Vagina (tissue), 2 donors: ENCODE measurements at regions not wholly inside any gene's neighbourhood (a gene's known extent, or its start where the extent isn't known, plus 50 kb on each side); places are given as distances from the start of the nearest gene placed in this dataset.

Experiments used
- DNase-seq, 2 donors: peaks; one replicate each; pipeline ENCODE4 v3.0.0-alpha.2; 2017; ENCODE audit errors: extremely low spot score in 2 of 2
- H3K27ac ChIP-seq: fragments of 200-600 bp; sonication (generic); one replicate; pipeline ENCODE4 v1.5.1; 2019
- H3K27me3 ChIP-seq: fragments of 200-600 bp; sonication (generic); one replicate; pipeline ENCODE4 v1.5.1; 2019
- H3K36me3 ChIP-seq, 2 donors: fragments of 200-600 bp; sonication (generic); one replicate each; pipeline ENCODE4 v1.5.1; 2017 to 2019
- H3K4me1 ChIP-seq: fragments of 200-600 bp; sonication (generic); one replicate; pipeline ENCODE4 v1.5.1; 2019
- H3K4me3 ChIP-seq, 2 donors: fragments of 200-600 bp; sonication (generic); 1 replicate in 1 of 2; 2 replicates in 1 of 2; pipeline ENCODE4 v1.5.1; 2016 to 2019
- H3K9me3 ChIP-seq: fragments of 200-600 bp; sonication (generic); one replicate; pipeline ENCODE4 v1.5.1; 2019
- CTCF ChIP-seq, 3 experiments: fragments of 450-650 bp in 2 of 3; fragments of 200-600 bp in 1 of 3; sonication (generic) in 1 of 3; IDR thresholded peaks; one replicate each; pipeline ENCODE4 v1.5.1; 2017 to 2019; ENCODE audit warnings: antibody characterized with exemption in 3 of 3, mild to moderate bottlenecking in 2 of 3, moderate library complexity in 2 of 3
- POLR2A ChIP-seq, 2 donors: fragments of 450-650 bp; IDR thresholded peaks; one replicate each; pipeline ENCODE4 v1.6.1; 2017; ENCODE audit warnings: antibody characterized with exemption in 2 of 2, mild to moderate bottlenecking in 2 of 2, moderate library complexity in 2 of 2
- POLR2AphosphoS5 ChIP-seq, 2 donors: sonication (generic); formaldehyde crosslinking; IDR thresholded peaks; one replicate each; pipeline ENCODE4 v1.9.0; 2017; ENCODE audit warnings: antibody characterized with exemption in 2 of 2, mild to moderate bottlenecking in 2 of 2, low read depth in 1 of 2; ENCODE audit not compliant: insufficient read depth in 1 of 2
- intact Hi-C: fragments of 100-400 bp; cut with DNase I; formaldehyde crosslinking; loops from one replicate; pipeline ENCODE4 v1.15.1; 2023

- no peak for TF ChIP-seq POLR2A (IDR thresholded peaks at IDR 0.05)
- TF ChIP-seq CTCF (IDR thresholded peaks at IDR 0.05) = no peak
- no peak for TF ChIP-seq POLR2AphosphoS5 (IDR thresholded peaks at IDR 0.05; ENCODE audit: insufficient read depth in 1 of 2, low read depth in 1 of 2)
- no peak overlapping the region for H3K4me3 ChIP-seq
- intact Hi-C loops = no loop called here
- H3K36me3 ChIP-seq = no peaks in the 10 kb centered on the region
- H3K4me1 ChIP-seq = peaks cover 31% of the 10 kb centered on the region
- H3K27me3 ChIP-seq = no peaks in the 10 kb centered on the region
- no peak overlapping the region for H3K27ac ChIP-seq
- peak in 1 of 2 donors; percentile 3 for DNase-seq
- H3K9me3 ChIP-seq = no peaks in the 10 kb centered on the region
Measured at GRCh38 chr3:46087871-46088270, 60.6 kb upstream of the XCR1 start.

GRCh38 chr3:46086986-46087385 is 59.7 kb upstream of the XCR1 start:
- intact Hi-C loops = no loop called here

GRCh38 chr3:46086083-46086437 is 58.8 kb upstream of the XCR1 start:
- TF ChIP-seq POLR2AphosphoS5 (IDR thresholded peaks at IDR 0.05; ENCODE audit: insufficient read depth in 1 of 2, low read depth in 1 of 2) (no peak), POLR2A (IDR thresholded peaks at IDR 0.05) (no peak), CTCF (IDR thresholded peaks at IDR 0.05) (no peak)
- Histone ChIP-seq H3K9me3 (no peaks in the 10 kb centered on the region), H3K4me3 (no peak overlapping the region), H3K27ac (peak overlapping the region; percentile 8), H3K36me3 (no peaks in the 10 kb centered on the region), H3K4me1 (peaks cover 40% of the 10 kb centered on the region), H3K27me3 (no peaks in the 10 kb centered on the region)
- intact Hi-C loops = no loop called here
- no peak for DNase-seq

More at GRCh38 chr3:46086986-46087385, 59.7 kb upstream of the XCR1 start:
- Histone ChIP-seq H3K9me3 (no peaks in the 10 kb centered on the region), H3K4me3 (no peak overlapping the region), H3K4me1 (peaks cover 34% of the 10 kb centered on the region), H3K36me3 (no peaks in the 10 kb centered on the region), H3K27ac (no peak overlapping the region), H3K27me3 (no peaks in the 10 kb centered on the region)
- TF ChIP-seq POLR2A (IDR thresholded peaks at IDR 0.05) = no peak
- TF ChIP-seq POLR2AphosphoS5 (IDR thresholded peaks at IDR 0.05; ENCODE audit: insufficient read depth in 1 of 2, low read depth in 1 of 2) = no peak
- no peak for TF ChIP-seq CTCF (IDR thresholded peaks at IDR 0.05)
- no peak for DNase-seq

GRCh38 chr3:46085421-46086082 is 58.3 kb upstream of the XCR1 start:
- TF ChIP-seq CTCF (IDR thresholded peaks at IDR 0.05) (no peak), POLR2A (IDR thresholded peaks at IDR 0.05) (no peak), POLR2AphosphoS5 (IDR thresholded peaks at IDR 0.05; ENCODE audit: insufficient read depth in 1 of 2, low read depth in 1 of 2) (no peak)
- Histone ChIP-seq H3K4me3 (no peak overlapping the region), H3K36me3 (no peaks in the 10 kb centered on the region), H3K27me3 (no peaks in the 10 kb centered on the region), H3K27ac (peak overlapping the region; percentile 8), H3K9me3 (no peaks in the 10 kb centered on the region), H3K4me1 (peaks cover 45% of the 10 kb centered on the region)
- peak in 1 of 2 donors; percentile 77 for DNase-seq
- intact Hi-C loops = no loop called here

GRCh38 chr3:46083956-46084355 is 56.7 kb upstream of the XCR1 start:
- Histone ChIP-seq H3K36me3 (no peaks in the 10 kb centered on the region), H3K4me3 (no peak overlapping the region), H3K27me3 (no peaks in the 10 kb centered on the region), H3K27ac (no peak overlapping the region), H3K9me3 (no peaks in the 10 kb centered on the region), H3K4me1 (peaks cover 45% of the 10 kb centered on the region)
- peak in 1 of 2 donors; percentile 4 for DNase-seq
- intact Hi-C loops = no loop called here
- TF ChIP-seq POLR2AphosphoS5 (IDR thresholded peaks at IDR 0.05; ENCODE audit: insufficient read depth in 1 of 2, low read depth in 1 of 2) = no peak
- TF ChIP-seq POLR2A (IDR thresholded peaks at IDR 0.05) = no peak
- no peak for TF ChIP-seq CTCF (IDR thresholded peaks at IDR 0.05)
